DND-41 (cell line): ENCODE measurements at regions not wholly inside any gene's neighbourhood (a gene's known extent, or its start where the extent isn't known, plus 50 kb on each side); places are given as distances from the start of the nearest gene placed in this dataset.

Experiments used
- ATAC-seq: fragments of 200-7000 bp; cut with Tn5 transposase; 3 replicates; pipeline ENCODE4 v1.9.1; 2021; ENCODE audit warnings: low read depth; ENCODE audit not compliant: insufficient read depth
- DNase-seq: peaks from one replicate; pipeline ENCODE4 v3.0.0-alpha.2; 2020
- H2AFZ ChIP-seq: 2 replicates; pipeline ENCODE4 v1.6.0; 2012; ENCODE audit warnings: low read depth, low read length
- H3K27ac ChIP-seq: 2 replicates; pipeline ENCODE4 v1.5.1; 2012; ENCODE audit warnings: low read length, inconsistent platforms
- H3K27me3 ChIP-seq: fragments of 200-600 bp; sonication (generic); 2 replicates; pipeline ENCODE4 v1.6.0; 2012; ENCODE audit warnings: low read length, mild to moderate bottlenecking, inconsistent platforms; ENCODE audit not compliant: insufficient read depth, poor library complexity
- H3K36me3 ChIP-seq: 2 replicates; pipeline ENCODE4 v1.5.1; 2012; ENCODE audit warnings: low read length, inconsistent platforms; ENCODE audit not compliant: insufficient read depth
- H3K4me1 ChIP-seq: 2 replicates; pipeline ENCODE4 v1.5.1; 2012; ENCODE audit warnings: mild to moderate bottlenecking, low read length; ENCODE audit not compliant: insufficient read depth
- H3K4me2 ChIP-seq: 2 replicates; pipeline ENCODE4 v1.6.0; 2012; ENCODE audit warnings: mild to moderate bottlenecking, moderate library complexity, low read length, inconsistent platforms; ENCODE audit not compliant: insufficient read depth
- H3K4me3 ChIP-seq, 2 experiments: fragments of 200-600 bp in 1 of 2; shearing (Covaris generic) in 1 of 2; 2 replicates each; pipeline ENCODE4 v1.5.1; 2012 to 2016; ENCODE audit warnings: inconsistent platforms in 2 of 2, low read length in 2 of 2, mild to moderate bottlenecking in 2 of 2, low read depth in 1 of 2, moderate library complexity in 1 of 2
- H3K79me2 ChIP-seq: 2 replicates; pipeline ENCODE4 v1.6.0; 2012; ENCODE audit warnings: low read length, inconsistent platforms; ENCODE audit not compliant: insufficient read depth
- H3K9ac ChIP-seq: 2 replicates; pipeline ENCODE4 v1.6.0; 2012; ENCODE audit warnings: low read depth, mild to moderate bottlenecking, inconsistent platforms, low read length, moderate library complexity
- H3K9me3 ChIP-seq: 2 replicates; pipeline ENCODE4 v1.5.1; 2012; ENCODE audit warnings: low read length, moderate library complexity, mild to moderate bottlenecking, inconsistent platforms; ENCODE audit not compliant: insufficient read depth, severe bottlenecking
- H4K20me1 ChIP-seq: 2 replicates; pipeline ENCODE4 v1.6.0; 2012; ENCODE audit warnings: low read length; ENCODE audit not compliant: insufficient read depth
- CTCF ChIP-seq: IDR thresholded peaks from 2 replicates; pipeline ENCODE4 v1.5.1; 2012; ENCODE audit warnings: borderline replicate concordance, low read length, moderate library complexity, mild to moderate bottlenecking; ENCODE audit not compliant: poor library complexity, severe bottlenecking; ENCODE audit errors: extremely low read depth
- EZH2 ChIP-seq: IDR thresholded peaks from 3 replicates; pipeline ENCODE4 v1.6.1; 2012; ENCODE audit warnings: borderline replicate concordance, low read depth, mild to moderate bottlenecking, moderate library complexity, low read length, inconsistent platforms; ENCODE audit not compliant: severe bottlenecking

- Histone ChIP-seq H3K9ac (no peak overlapping the region), H3K4me2 (no peak overlapping the region), H4K20me1 (no peaks in the 10 kb centered on the region), H3K9me3 (no peaks in the 10 kb centered on the region), H3K36me3 (no peaks in the 10 kb centered on the region), H3K4me1 (peaks cover 30% of the 10 kb centered on the region), H3K4me3 (no peak overlapping the region), H2AFZ (no peak overlapping the region), H3K27ac (no peak overlapping the region), H3K27me3 (no peaks in the 10 kb centered on the region), H3K79me2 (no peaks in the 10 kb centered on the region)
- DNase-seq (peak; percentile 1), ATAC-seq (no peak)
- no peak for TF ChIP-seq CTCF
- no peak for TF ChIP-seq EZH2
Measured at GRCh38 chr2:128421286-128421685, 102.6 kb upstream of the HS6ST1 start.

GRCh38 chr2:128421861-128422311 is 103.2 kb upstream of the HS6ST1 start:
- no peaks in the 10 kb centered on the region for H4K20me1 ChIP-seq
- H3K79me2 ChIP-seq, result no peaks in the 10 kb centered on the region
- H3K27me3 ChIP-seq, result no peaks in the 10 kb centered on the region
- H3K4me3 ChIP-seq, result no peak overlapping the region
- no peak for ATAC-seq
- no peak overlapping the region for H2AFZ ChIP-seq
- H3K9ac ChIP-seq, result no peak overlapping the region
- no peak overlapping the region for H3K4me2 ChIP-seq
- H3K4me1 ChIP-seq, result peaks cover 24% of the 10 kb centered on the region
- peak; percentile 4 for DNase-seq
- H3K36me3 ChIP-seq, result no peaks in the 10 kb centered on the region
- no peaks in the 10 kb centered on the region for H3K9me3 ChIP-seq
- peak overlapping the region; percentile 6; the same call in 1 of the 2 replicates for H3K27ac ChIP-seq
- TF ChIP-seq CTCF (no peak), EZH2 (no peak)

GRCh38 chr2:128422571-128422970 is 103.9 kb upstream of the HS6ST1 start:
- H3K9me3 ChIP-seq, result no peaks in the 10 kb centered on the region
- ATAC-seq (no peak), DNase-seq (peak; percentile 1)
- no peaks in the 10 kb centered on the region for H3K79me2 ChIP-seq
- no peak overlapping the region for H2AFZ ChIP-seq
- H3K27ac ChIP-seq, result peak overlapping the region; percentile 4; the same call in 1 of the 2 replicates
- TF ChIP-seq EZH2 (no peak), CTCF (no peak)
- H3K27me3 ChIP-seq, result no peaks in the 10 kb centered on the region
- peaks cover 21% of the 10 kb centered on the region for H3K4me1 ChIP-seq
- H3K4me3 ChIP-seq, result no peak overlapping the region
- H3K9ac ChIP-seq, result no peak overlapping the region
- H3K36me3 ChIP-seq, result no peaks in the 10 kb centered on the region
- no peak overlapping the region for H3K4me2 ChIP-seq
- H4K20me1 ChIP-seq, result no peaks in the 10 kb centered on the region

- TF ChIP-seq EZH2, result no peak
- no peak for TF ChIP-seq CTCF
- H3K4me2 ChIP-seq, result no peak overlapping the region
- H3K79me2 ChIP-seq, result no peaks in the 10 kb centered on the region
- H3K9me3 ChIP-seq, result no peaks in the 10 kb centered on the region
- no peak for ATAC-seq
- no peaks in the 10 kb centered on the region for H3K36me3 ChIP-seq
- H3K27me3 ChIP-seq, result no peaks in the 10 kb centered on the region
- H3K4me3 ChIP-seq, result no peak overlapping the region
- no peak for DNase-seq
- H3K4me1 ChIP-seq, result peaks cover 26% of the 10 kb centered on the region
- peak overlapping the region; percentile 29; the same call in 1 of the 2 replicates for H3K27ac ChIP-seq
- no peak overlapping the region for H3K9ac ChIP-seq
- H4K20me1 ChIP-seq, result no peaks in the 10 kb centered on the region
- no peak overlapping the region for H2AFZ ChIP-seq
Measured at GRCh38 chr2:128423788-128424165, 105.1 kb upstream of the HS6ST1 start.
